HCT116 (cell line): ENCODE measurements at regions not wholly inside any gene's neighbourhood (a gene's known extent, or its start where the extent isn't known, plus 50 kb on each side); places are given as distances from the start of the nearest gene placed in this dataset.

Experiments used
- ATAC-seq: fragments of 200-7000 bp; cut with Tn5 transposase; 2 replicates; pipeline ENCODE4 v1.9.1; 2020; ENCODE audit warnings: mild to moderate bottlenecking, moderate library complexity
- BruUV-seq: library from RNA; stranded (reverse); fragments of 400-500 nt; replicated peaks from 2 replicates; lab custom pipeline; 2021; lab: Mats Ljungman, UMichigan
- CTCF ChIA-PET: fragments of 300-600 bp; sonication (Branson Sonifier 250); formaldehyde crosslinking; loops from one replicate; lab custom pipeline; 2021; ENCODE audit warnings: antibody characterized with exemption; lab: Charles Lee
- POLR2A ChIA-PET: fragments of 300-600, 350-600 bp; sonication (Branson Sonifier 250); formaldehyde crosslinking; loops from one replicate; lab custom pipeline; 2021; ENCODE audit warnings: antibody characterized with exemption; lab: Charles Lee
- RAD21 ChIA-PET, 2 experiments: fragments of 300-600 bp; sonication (Branson Sonifier 250); formaldehyde crosslinking; loops; one replicate each; lab custom pipeline; 2023; ENCODE audit warnings: low total read pairs in 2 of 2; ENCODE audit not compliant: uncharacterized antibody in 2 of 2, unreplicated experiment in 2 of 2, low non-redundant PET in 1 of 2; lab: Charles Lee
- DNase-seq: peaks from one replicate; pipeline ENCODE4 v3.0.0-alpha.2; 2010; ENCODE audit warnings: low read depth, low spot score
- H2AFZ ChIP-seq: fragments of 200-600 bp; shearing (Covaris generic), sonication (generic); 2 replicates; pipeline ENCODE4 v1.6.1; 2017; ENCODE audit warnings: low read depth, mixed run types, mixed read lengths, antibody characterized with exemption, low read length; ENCODE audit not compliant: poor library complexity, severe bottlenecking
- H3K27ac ChIP-seq: 2 replicates; pipeline ENCODE4 v1.5.1; 2012; ENCODE audit warnings: low read depth, low read length
- H3K27me3 ChIP-seq: fragments of 200-600 bp; sonication (generic); 2 replicates; pipeline ENCODE4 v1.6.1; 2016; ENCODE audit warnings: mixed run types, low read length, mixed read lengths; ENCODE audit not compliant: insufficient read depth
- H3K36me3 ChIP-seq, 2 experiments: fragments of 200-500 bp in 1 of 2; fragments of 200-600 bp in 1 of 2; sonication (Bioruptor generic) in 1 of 2; sonication (generic) in 1 of 2; 2 replicates each; pipeline versions ENCODE4 v1.5.1 to v1.6.1; 2014 to 2016; ENCODE audit warnings: low read length in 2 of 2, inconsistent platforms in 1 of 2, mixed read lengths in 1 of 2, mixed run types in 1 of 2; ENCODE audit not compliant: insufficient read depth in 2 of 2, control insufficient read depth in 1 of 2
- H3K4me1 ChIP-seq, 2 experiments: fragments of 200-600 bp in 1 of 2; sonication (generic) in 1 of 2; 2 replicates each; pipeline versions ENCODE4 v1.5.1 to v1.6.1; 2012 to 2017; ENCODE audit warnings: low read length in 2 of 2, inconsistent platforms in 1 of 2, mild to moderate bottlenecking in 1 of 2, mixed read lengths in 1 of 2, mixed run types in 1 of 2, moderate library complexity in 1 of 2; ENCODE audit not compliant: insufficient read depth in 2 of 2, control insufficient read depth in 1 of 2
- H3K4me2 ChIP-seq: fragments of 200-600 bp; sonication (generic); 2 replicates; pipeline ENCODE4 v1.6.1; 2017; ENCODE audit warnings: mixed run types, low read length, mixed read lengths
- H3K4me3 ChIP-seq, 2 experiments: fragments of 200-600 bp in 1 of 2; sonication (generic) in 1 of 2; replicated peaks in 1 of 2; 2 replicates each; pipeline ENCODE4 v1.5.1; 2011 to 2016; ENCODE audit warnings: low read length in 2 of 2, control low read depth in 1 of 2, low read depth in 1 of 2, mild to moderate bottlenecking in 1 of 2, mixed read lengths in 1 of 2, mixed run types in 1 of 2
- H3K79me2 ChIP-seq: fragments of 200-600 bp; sonication (generic); 2 replicates; pipeline ENCODE4 v1.6.1; 2017; ENCODE audit warnings: mild to moderate bottlenecking, mixed run types, low read length, moderate library complexity, mixed read lengths; ENCODE audit not compliant: insufficient read depth
- H3K9ac ChIP-seq: fragments of 200-600 bp; sonication (generic); 2 replicates; pipeline ENCODE4 v1.6.1; 2016; ENCODE audit warnings: low read length, mixed read lengths
- H3K9me2 ChIP-seq: fragments of 200-600 bp; sonication (generic), shearing (Covaris generic); 2 replicates; pipeline ENCODE4 v1.6.1; 2017; ENCODE audit warnings: mixed run types, mild to moderate bottlenecking, moderate library complexity; ENCODE audit not compliant: insufficient read depth
- H3K9me3 ChIP-seq, 2 experiments: fragments of 200-500 bp in 1 of 2; fragments of 200-600 bp in 1 of 2; sonication (Bioruptor generic) in 1 of 2; sonication (generic) in 1 of 2; 2 replicates each; pipeline ENCODE4 v1.6.1; 2014 to 2017; ENCODE audit warnings: low read length in 2 of 2, mixed read lengths in 2 of 2, inconsistent platforms in 1 of 2, low read depth in 1 of 2, mild to moderate bottlenecking in 1 of 2, mixed run types in 1 of 2, moderate library complexity in 1 of 2; ENCODE audit not compliant: control insufficient read depth in 1 of 2, insufficient read depth in 1 of 2
- H4K20me1 ChIP-seq: fragments of 200-600 bp; sonication (generic), shearing (Covaris generic); 2 replicates; pipeline ENCODE4 v1.6.1; 2017; ENCODE audit warnings: mixed run types, mild to moderate bottlenecking, moderate library complexity; ENCODE audit not compliant: insufficient read depth
- CBX3 ChIP-seq: IDR thresholded peaks from 2 replicates; pipeline ENCODE4 v1.6.1; 2012; ENCODE audit warnings: low read depth
- CEBPB ChIP-seq: IDR thresholded peaks from 2 replicates; pipeline ENCODE4 v1.6.1; 2012; ENCODE audit warnings: low read depth
- EZH2 ChIP-seq: fragments of 200-600 bp; sonication (generic); IDR thresholded peaks from 2 replicates; pipeline ENCODE4 v1.6.1; 2017; ENCODE audit warnings: antibody characterized with exemption, mixed run types
- FOSL1 ChIP-seq: IDR thresholded peaks from 2 replicates; pipeline ENCODE4 v1.6.1; 2012; ENCODE audit warnings: low read depth
- POLR2AphosphoS5 ChIP-seq: IDR thresholded peaks from 2 replicates; pipeline ENCODE4 v1.6.1; 2011; ENCODE audit warnings: mild to moderate bottlenecking, low read depth, low read length, moderate library complexity
- SIN3A ChIP-seq: IDR thresholded peaks from 2 replicates; pipeline ENCODE4 v1.6.1; 2012; ENCODE audit warnings: low read depth
- SP1 ChIP-seq: IDR thresholded peaks from 2 replicates; pipeline ENCODE4 v1.6.1; 2012; ENCODE audit warnings: low read depth
- YY1 ChIP-seq: IDR thresholded peaks from 2 replicates; pipeline ENCODE4 v1.6.1; 2011; ENCODE audit warnings: low read length, low read depth, moderate library complexity, mild to moderate bottlenecking; ENCODE audit not compliant: insufficient replicate concordance; ENCODE audit errors: extremely low read depth
- ZFX ChIP-seq: fragments of 450-650 bp; IDR thresholded peaks from 2 replicates; pipeline ENCODE4 v1.6.1; 2017
- intact Hi-C: fragments of 100-400 bp; cut with micrococcal nuclease; formaldehyde crosslinking; loops from 2 replicates; pipeline ENCODE4 v1.10.0; 2022

- Histone ChIP-seq H3K4me2 (no peak overlapping the region), H4K20me1 (no peaks in the 10 kb centered on the region), H3K4me1 (no peaks in the 10 kb centered on the region), H3K9me3 (peaks cover 13 to 14% of the 10 kb centered on the region in 2 experiments; a peak in 2 of 4 replicates), H3K79me2 (no peaks in the 10 kb centered on the region), H3K9me2 (no peaks in the 10 kb centered on the region), H3K4me3 (no peak overlapping the region), H3K9ac (no peak overlapping the region), H3K36me3 (no peaks in the 10 kb centered on the region), H2AFZ (no peak overlapping the region)
- no TSS peak for BruUV-seq
- intact Hi-C loops, result no loop called here
- ChIA-PET RAD21 (no interaction called here), CTCF (no interaction called here)
- no peak for DNase-seq
- no peak for TF ChIP-seq CEBPB
- no peak for TF ChIP-seq YY1
- no peak for TF ChIP-seq POLR2AphosphoS5
- TF ChIP-seq EZH2, result no peak
- TF ChIP-seq SIN3A, result no peak
- no peak for TF ChIP-seq ZFX
- TF ChIP-seq, all 23 proteins: peak for 0
- Histone ChIP-seq H3K27ac (no peak overlapping the region), H3K27me3 (no peaks in the 10 kb centered on the region)
- POLR2A ChIA-PET, result no interaction called here
- ATAC-seq, result no peak
Observed at GRCh38 chr6:51550243-51550642, 537.2 kb downstream of the PKHD1 start.

- RAD21 ChIA-PET, result no interaction called here
- intact Hi-C loops, result no loop called here
Observed at GRCh38 chr6:51552435-51552834, 535.0 kb downstream of the PKHD1 start.

More at GRCh38 chr6:51552435-51552834, 535.0 kb downstream of the PKHD1 start:
- ATAC-seq, result no peak
- peaks cover 11 to 13% of the 10 kb centered on the region in 2 experiments; a peak in 2 of 4 replicates for H3K9me3 ChIP-seq
- TF ChIP-seq POLR2AphosphoS5 (no peak), FOSL1 (no peak), CBX3 (no peak), SP1 (no peak)
- no peaks in the 10 kb centered on the region for H3K36me3 ChIP-seq
- no peaks in the 10 kb centered on the region for H3K9me2 ChIP-seq
- no peak for DNase-seq
- no TSS peak for BruUV-seq
- H3K27ac ChIP-seq, result no peak overlapping the region
- no peak overlapping the region for H3K9ac ChIP-seq
- H3K27me3 ChIP-seq, result no peaks in the 10 kb centered on the region
- H3K4me2 ChIP-seq, result no peak overlapping the region
- ChIA-PET POLR2A (no interaction called here), CTCF (no interaction called here)
- H3K79me2 ChIP-seq, result no peaks in the 10 kb centered on the region
- no peak overlapping the region for H3K4me3 ChIP-seq
- no peaks in the 10 kb centered on the region for H3K4me1 ChIP-seq
- H2AFZ ChIP-seq, result no peak overlapping the region
- no peaks in the 10 kb centered on the region for H4K20me1 ChIP-seq
